GM18873 (cell line): ENCODE measurements at regions not wholly inside any gene's neighbourhood (a gene's known extent, or its start where the extent isn't known, plus 50 kb on each side); places are given as distances from the start of the nearest gene placed in this dataset.

ENCODE experiments used
- ATAC-seq: cut with Tn5 transposase; IDR thresholded peaks from one replicate; pipeline ENCODE4 v1.9.1; 2021; ENCODE audit warnings: mild to moderate bottlenecking, moderate library complexity, moderate number of reproducible peaks; ENCODE audit not compliant: unreplicated experiment, low FRiP score

GRCh38 chr3:35483131-35483530, 156.2 kb upstream of the ARPP21 start:
- ATAC-seq: no peak

GRCh38 chr3:35484929-35485530, 154.3 kb upstream of the ARPP21 start:
- no peak for ATAC-seq

- ATAC-seq: no peak
These were observed 153.0 kb upstream of the ARPP21 start for GRCh38 chr3:35486295-35486694.

- ATAC-seq: no peak
These were observed 151.9 kb upstream of the ARPP21 start for GRCh38 chr3:35487376-35487775.

GRCh38 chr3:35488526-35488925, 150.8 kb upstream of the ARPP21 start:
- no peak for ATAC-seq

GRCh38 chr3:35492841-35493240, 146.5 kb upstream of the ARPP21 start:
- ATAC-seq: no peak

- no peak for ATAC-seq
These were observed 140.7 kb upstream of the ARPP21 start for GRCh38 chr3:35498506-35499210.

- no peak for ATAC-seq
These were observed 138.5 kb upstream of the ARPP21 start for GRCh38 chr3:35500641-35501350.

GRCh38 chr3:35502699-35503098, 136.6 kb upstream of the ARPP21 start:
- ATAC-seq: no peak

- ATAC-seq: no peak
These were observed 134.1 kb upstream of the ARPP21 start for GRCh38 chr3:35505181-35505580.

GRCh38 chr3:35505772-35506171, 133.6 kb upstream of the ARPP21 start:
- no peak for ATAC-seq

GRCh38 chr3:35519936-35520335, 119.4 kb upstream of the ARPP21 start:
- ATAC-seq: no peak

- no peak for ATAC-seq
These were observed 118.1 kb upstream of the ARPP21 start for GRCh38 chr3:35521196-35521595.

- no peak for ATAC-seq
These were observed 116.9 kb upstream of the ARPP21 start for GRCh38 chr3:35522450-35522849.

GRCh38 chr3:35523074-35523473, 116.3 kb upstream of the ARPP21 start:
- ATAC-seq: no peak

GRCh38 chr3:35523838-35524237, 115.5 kb upstream of the ARPP21 start:
- ATAC-seq: no peak

GRCh38 chr3:35524856-35525255, 114.5 kb upstream of the ARPP21 start:
- no peak for ATAC-seq

GRCh38 chr3:35528728-35529127, 110.6 kb upstream of the ARPP21 start:
- no peak for ATAC-seq

GRCh38 chr3:35529337-35529736, 110.0 kb upstream of the ARPP21 start:
- ATAC-seq: no peak

- ATAC-seq: no peak
These were observed 102.1 kb upstream of the ARPP21 start for GRCh38 chr3:35537265-35537664.

- ATAC-seq: no peak
These were observed 94.3 kb upstream of the ARPP21 start for GRCh38 chr3:35544976-35545375.

- no peak for ATAC-seq
These were observed 89.6 kb upstream of the ARPP21 start for GRCh38 chr3:35549690-35550089.
